H9 (cell line): ENCODE measurements at regions not wholly inside any gene's neighbourhood (a gene's known extent, or its start where the extent isn't known, plus 50 kb on each side); places are given as distances from the start of the nearest gene placed in this dataset.

Experiments
- DNase-seq: peaks from one replicate; pipeline ENCODE4 v3.0.0-alpha.2; 2017
- H2AFZ ChIP-seq: one replicate; pipeline ENCODE4 v1.6.1; 2013; ENCODE audit warnings: mild to moderate bottlenecking, low read length, control low read depth, moderate library complexity
- H2AK5ac ChIP-seq: 2 replicates; pipeline ENCODE4 v1.6.1; 2013; ENCODE audit warnings: low read length, control low read depth, mixed read lengths; ENCODE audit not compliant: insufficient read length
- H2BK120ac ChIP-seq: one replicate; pipeline ENCODE4 v1.6.1; 2013; ENCODE audit warnings: low read depth, mild to moderate bottlenecking, low read length, control low read depth, inconsistent platforms; ENCODE audit not compliant: poor library complexity, severe bottlenecking
- H2BK12ac ChIP-seq: 2 replicates; pipeline ENCODE4 v1.6.1; 2013; ENCODE audit warnings: low read length, control low read depth, mixed read lengths, low read depth; ENCODE audit not compliant: insufficient read length
- H2BK15ac ChIP-seq: 2 replicates; pipeline ENCODE4 v1.6.1; 2013; ENCODE audit warnings: low read depth, low read length, control low read depth
- H2BK20ac ChIP-seq: one replicate; pipeline ENCODE4 v1.6.1; 2013; ENCODE audit warnings: low read depth, mild to moderate bottlenecking, low read length, control low read depth, inconsistent platforms; ENCODE audit not compliant: poor library complexity, severe bottlenecking
- H2BK5ac ChIP-seq: 2 replicates; pipeline ENCODE4 v1.6.1; 2013; ENCODE audit warnings: low read length, control low read depth, mixed read lengths; ENCODE audit not compliant: insufficient read length
- H3K14ac ChIP-seq: 2 replicates; pipeline ENCODE4 v1.6.1; 2013; ENCODE audit warnings: low read length, control low read depth; ENCODE audit not compliant: insufficient read depth
- H3K18ac ChIP-seq: 2 replicates; pipeline ENCODE4 v1.6.1; 2013; ENCODE audit warnings: low read depth, mild to moderate bottlenecking, mixed read lengths, low read length, control low read depth; ENCODE audit not compliant: insufficient read length
- H3K23ac ChIP-seq: 2 replicates; pipeline ENCODE4 v1.6.1; 2013; ENCODE audit warnings: low read length, control low read depth, mixed read lengths, low read depth; ENCODE audit not compliant: insufficient read length
- H3K23me2 ChIP-seq: 2 replicates; pipeline ENCODE4 v1.6.1; 2013; ENCODE audit warnings: low read depth, mild to moderate bottlenecking, mixed read lengths, low read length, control low read depth; ENCODE audit not compliant: insufficient read length, poor library complexity, severe bottlenecking
- H3K27ac ChIP-seq: 2 replicates; pipeline ENCODE4 v1.5.1; 2013; ENCODE audit warnings: low read length, control low read depth, mixed read lengths, low read depth; ENCODE audit not compliant: insufficient read length
- H3K27me3 ChIP-seq: 2 replicates; pipeline ENCODE4 v1.6.1; 2013; ENCODE audit warnings: low read length, control low read depth, inconsistent platforms; ENCODE audit not compliant: insufficient read depth
- H3K4ac ChIP-seq: 2 replicates; pipeline ENCODE4 v1.6.1; 2013; ENCODE audit warnings: low read depth, mild to moderate bottlenecking, control low read depth, inconsistent platforms, low read length, moderate library complexity
- H3K4me1 ChIP-seq: 2 replicates; pipeline ENCODE4 v1.6.1; 2013; ENCODE audit warnings: low read length, control low read depth, inconsistent platforms; ENCODE audit not compliant: insufficient read depth
- H3K4me2 ChIP-seq: 2 replicates; pipeline ENCODE4 v1.6.1; 2013; ENCODE audit warnings: low read length, control low read depth, mixed read lengths; ENCODE audit not compliant: insufficient read length, insufficient read depth
- H3K56ac ChIP-seq: 2 replicates; pipeline ENCODE4 v1.6.1; 2013; ENCODE audit warnings: low read depth, mild to moderate bottlenecking, mixed read lengths, low read length, control low read depth; ENCODE audit not compliant: insufficient read length
- H3K79me1 ChIP-seq: 2 replicates; pipeline ENCODE4 v1.6.1; 2013; ENCODE audit warnings: low read depth, mild to moderate bottlenecking, moderate library complexity, low read length, control low read depth, inconsistent platforms; ENCODE audit not compliant: insufficient read depth, poor library complexity, severe bottlenecking
- H3K79me2 ChIP-seq: 2 replicates; pipeline ENCODE4 v1.6.1; 2013; ENCODE audit warnings: low read length, control low read depth, inconsistent platforms; ENCODE audit not compliant: insufficient read depth
- H3K9ac ChIP-seq: 2 replicates; pipeline ENCODE4 v1.6.1; 2013; ENCODE audit warnings: low read length, control low read depth, mixed read lengths; ENCODE audit not compliant: insufficient read length; ENCODE audit errors: extremely low read depth
- H3K9me3 ChIP-seq: one replicate; pipeline ENCODE4 v1.6.1; 2013; ENCODE audit warnings: low read depth, low read length, inconsistent platforms; ENCODE audit not compliant: control insufficient read depth
- H3T11ph ChIP-seq: one replicate; pipeline ENCODE4 v1.6.1; 2013; ENCODE audit warnings: mild to moderate bottlenecking, low read length, control low read depth, inconsistent platforms
- H4K20me1 ChIP-seq: one replicate; pipeline ENCODE4 v1.6.1; 2013; ENCODE audit not compliant: control insufficient read depth, insufficient read length, insufficient read depth
- H4K5ac ChIP-seq: 2 replicates; pipeline ENCODE4 v1.6.1; 2013; ENCODE audit warnings: low read depth, mild to moderate bottlenecking, mixed read lengths, low read length, control low read depth; ENCODE audit not compliant: insufficient read length
- H4K8ac ChIP-seq: replicated peaks from 2 replicates; pipeline ENCODE4 v1.6.1; 2013; ENCODE audit warnings: low read length, control low read depth, mixed read lengths, low read depth; ENCODE audit not compliant: insufficient read length
- H4K91ac ChIP-seq: 2 replicates; pipeline ENCODE4 v1.6.1; 2013; ENCODE audit warnings: low read depth, mild to moderate bottlenecking, moderate library complexity, mixed read lengths, low read length, control low read depth; ENCODE audit not compliant: insufficient read length
- H3K27ac Mint-ChIP-seq, 3 experiments: 2 replicates in 2 of 3; 3 replicates in 1 of 3; pipeline ENCODE4 v1.8.0; 2020 to 2021; ENCODE audit warnings: mixed read lengths in 3 of 3, mild to moderate bottlenecking in 1 of 3, moderate library complexity in 1 of 3
- H3K27me3 Mint-ChIP-seq: 2 replicates; pipeline ENCODE4 v1.8.0; 2021; ENCODE audit warnings: low read depth, mild to moderate bottlenecking, moderate library complexity, mixed read lengths
- H3K36me3 Mint-ChIP-seq, 3 experiments: 2 replicates in 2 of 3; 3 replicates in 1 of 3; pipeline ENCODE4 v1.8.0; 2020 to 2021; ENCODE audit warnings: low read depth in 3 of 3, mixed read lengths in 3 of 3; ENCODE audit not compliant: insufficient read depth in 1 of 3
- H3K4me1 Mint-ChIP-seq, 2 experiments: 2 replicates each; pipeline ENCODE4 v1.8.0; 2020; ENCODE audit warnings: mixed read lengths in 2 of 2
- H3K4me3 Mint-ChIP-seq, 2 experiments: 2 replicates in 1 of 2; 3 replicates in 1 of 2; pipeline ENCODE4 v1.8.0; 2020 to 2021; ENCODE audit warnings: mild to moderate bottlenecking in 2 of 2, mixed read lengths in 2 of 2, moderate library complexity in 1 of 2
- H3K9me3 Mint-ChIP-seq, 2 experiments: 2 replicates in 1 of 2; 3 replicates in 1 of 2; pipeline ENCODE4 v1.8.0; 2020; ENCODE audit warnings: mild to moderate bottlenecking in 2 of 2, mixed read lengths in 2 of 2, moderate library complexity in 1 of 2
- CTCF ChIP-seq: fragments of 200-600 bp; sonication (generic); conservative IDR thresholded peaks from 3 replicates; pipeline ENCODE4 v1.8.0; 2021; ENCODE audit warnings: antibody characterized with exemption, mild to moderate bottlenecking
- WGBS: extraction: QIAGEN DNeasy Blood & Tissue Kit; methylation state at CpG from one replicate; pipeline ENCODE4 v1.1.7; 2013; ENCODE audit warnings: missing lambda C conversion rate, low lambda C conversion rate, mixed read lengths; ENCODE audit not compliant: insufficient read length; ENCODE audit errors: extremely low coverage; 5-methylcytosine and 5-hydroxymethylcytosine counted together

- no peak overlapping the region for H2AFZ ChIP-seq
- no peak overlapping the region for H3K18ac ChIP-seq
- H3K9me3 ChIP-seq: no peaks in the 10 kb centered on the region
- H3K4me2 ChIP-seq: no peak overlapping the region
- Mint-ChIP-seq H3K4me3 (no peak overlapping the region), H3K9me3 (no peaks in the 10 kb centered on the region), H3K36me3 (no peaks in the 10 kb centered on the region), H3K27me3 (no peaks in the 10 kb centered on the region), H3K27ac (no peak overlapping the region), H3K4me1 (no peaks in the 10 kb centered on the region; a peak in 1 of 4 replicates)
- DNase-seq: no peak
- no peak overlapping the region for H3K9ac ChIP-seq
- no peak overlapping the region for H3K27ac ChIP-seq
- H2BK120ac ChIP-seq: no peak overlapping the region
- no peak overlapping the region for H4K8ac ChIP-seq
- no peak overlapping the region for H3K14ac ChIP-seq
- no peaks in the 10 kb centered on the region for H3K4me1 ChIP-seq
- H2AK5ac ChIP-seq: no peak overlapping the region
- no peak overlapping the region for H2BK12ac ChIP-seq
- H3K23ac ChIP-seq: no peak overlapping the region
- no peak overlapping the region for H3K4ac ChIP-seq
- H3K56ac ChIP-seq: no peak overlapping the region
- H3T11ph ChIP-seq: no peak overlapping the region
- no peak for TF ChIP-seq CTCF
- no peaks in the 10 kb centered on the region for H3K79me2 ChIP-seq
- H2BK20ac ChIP-seq: no peak overlapping the region
- no peaks in the 10 kb centered on the region for H3K27me3 ChIP-seq
- no peak overlapping the region for H2BK15ac ChIP-seq
- WGBS: no CpG with 5 or more reads among the region's 1 CpG
- no peak overlapping the region for H4K91ac ChIP-seq
- H2BK5ac ChIP-seq: no peak overlapping the region
- no peak overlapping the region for H4K5ac ChIP-seq
- H4K20me1 ChIP-seq: no peaks in the 10 kb centered on the region
- H3K79me1 ChIP-seq: no peaks in the 10 kb centered on the region
- H3K23me2 ChIP-seq: no peaks in the 10 kb centered on the region
These were observed 157.4 kb upstream of the AGTR1 start for GRCh38 chr3:148540266-148540665.
